GM19324 (cell line): ENCODE measurements at regions not wholly inside any gene's neighbourhood (a gene's known extent, or its start where the extent isn't known, plus 50 kb on each side); places are given as distances from the start of the nearest gene placed in this dataset.

Experiments used
- ATAC-seq: cut with Tn5 transposase; IDR thresholded peaks from one replicate; pipeline ENCODE4 v1.9.1; 2021; ENCODE audit warnings: mild to moderate bottlenecking, moderate library complexity; ENCODE audit not compliant: unreplicated experiment, low FRiP score

DNA sequence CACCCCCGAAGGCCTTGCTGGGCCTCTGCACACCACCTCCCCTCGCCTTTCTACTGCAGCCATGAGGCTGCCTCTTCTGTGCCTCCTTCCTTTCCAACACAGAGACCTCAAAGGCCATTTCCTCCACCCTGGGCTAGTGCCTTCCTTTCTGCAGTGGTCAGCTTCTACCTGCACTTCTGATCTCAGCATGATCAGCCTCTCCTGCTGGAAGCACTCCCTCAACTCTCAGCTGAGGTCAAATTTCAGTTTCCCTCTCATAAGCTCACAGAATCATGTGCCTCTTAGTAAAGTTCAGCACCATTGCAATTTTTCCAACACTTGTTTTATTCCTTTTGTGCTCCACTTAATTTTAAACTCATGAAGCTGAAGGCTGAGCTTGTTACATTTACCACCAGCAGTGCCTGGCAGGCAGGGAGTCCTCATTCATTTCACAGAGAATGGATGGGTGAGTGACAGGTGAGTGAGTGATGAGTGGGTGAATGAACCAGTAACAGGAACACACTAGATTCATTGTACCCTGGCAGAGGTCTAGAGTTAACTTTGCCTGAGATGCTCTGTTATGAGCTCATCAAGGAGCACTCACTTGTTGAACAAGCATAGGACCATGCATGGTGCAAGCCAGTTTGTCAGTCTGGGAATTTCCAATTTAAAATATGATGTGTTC is 124.0 kb upstream of the PRSS58 start:
- no peak for ATAC-seq

DNA sequence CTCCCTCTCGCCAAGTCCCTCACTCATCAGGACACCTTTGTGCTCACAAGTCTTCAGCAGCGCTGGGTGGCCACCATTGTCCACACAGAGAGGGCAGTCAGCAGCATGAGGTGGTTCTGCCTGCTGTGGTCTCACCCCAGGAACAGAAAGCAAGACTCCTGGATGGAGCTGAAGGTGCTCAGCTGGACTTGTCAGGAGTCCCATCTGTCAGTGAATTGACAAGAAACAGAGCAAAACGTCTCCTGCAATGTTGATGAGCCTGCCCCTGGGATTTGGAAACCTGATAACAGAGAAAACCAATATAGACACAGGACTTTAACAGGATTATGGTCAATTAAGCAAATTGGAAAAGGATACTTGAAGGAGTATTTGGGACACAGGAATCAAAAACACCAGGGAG is 122.2 kb upstream of the PRSS58 start:
- ATAC-seq = no peak

DNA sequence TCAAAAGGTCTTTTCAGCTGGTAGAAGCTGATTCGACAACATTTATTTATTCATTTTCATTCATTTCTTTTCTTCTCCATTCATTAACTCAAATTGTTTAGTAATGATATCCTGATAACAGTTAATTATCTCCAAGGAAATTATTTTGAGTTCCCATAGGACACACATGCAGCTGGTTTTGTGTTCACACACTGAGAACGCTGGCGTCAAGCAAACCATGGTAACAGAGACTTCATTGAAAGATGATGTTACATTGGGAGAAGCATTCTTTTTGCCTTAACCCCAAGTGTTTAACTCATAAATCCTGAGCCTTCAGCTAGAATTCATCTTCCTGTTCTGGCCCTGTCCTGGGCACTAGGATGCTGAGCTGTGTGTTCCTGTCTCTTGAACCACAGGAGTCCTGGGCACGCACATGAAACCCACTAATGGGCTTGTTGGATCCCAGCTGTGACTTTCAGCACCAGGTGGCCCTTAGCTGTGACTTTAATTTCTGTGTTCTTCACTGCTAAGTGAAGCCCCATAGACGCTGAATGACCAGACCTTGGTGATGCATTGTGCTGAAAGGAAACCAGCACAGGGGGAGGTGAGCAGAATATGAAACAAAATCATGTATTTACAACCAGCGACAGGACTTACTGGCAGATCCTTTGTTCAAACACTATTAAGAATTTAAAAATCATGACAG is 121.5 kb upstream of the PRSS58 start:
- no peak for ATAC-seq

DNA sequence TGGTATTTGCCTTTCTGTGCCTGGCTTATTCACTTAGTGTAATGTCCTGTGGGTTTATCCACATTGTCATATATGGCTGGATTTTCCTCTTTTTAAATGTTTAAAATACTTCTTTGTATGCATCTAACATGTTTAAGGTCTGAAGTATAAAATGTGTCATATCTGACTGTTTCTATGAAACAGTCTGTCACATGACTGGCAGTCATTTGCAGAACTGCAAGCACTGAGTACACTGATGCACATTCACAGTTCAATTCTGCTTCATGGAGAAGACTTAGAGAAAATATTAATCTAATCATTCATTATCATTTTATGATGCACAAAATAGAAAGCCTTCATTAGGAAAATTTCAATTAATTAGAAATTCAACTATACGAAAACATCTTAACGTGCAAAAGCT is 119.7 kb upstream of the PRSS58 start:
- ATAC-seq = no peak

DNA sequence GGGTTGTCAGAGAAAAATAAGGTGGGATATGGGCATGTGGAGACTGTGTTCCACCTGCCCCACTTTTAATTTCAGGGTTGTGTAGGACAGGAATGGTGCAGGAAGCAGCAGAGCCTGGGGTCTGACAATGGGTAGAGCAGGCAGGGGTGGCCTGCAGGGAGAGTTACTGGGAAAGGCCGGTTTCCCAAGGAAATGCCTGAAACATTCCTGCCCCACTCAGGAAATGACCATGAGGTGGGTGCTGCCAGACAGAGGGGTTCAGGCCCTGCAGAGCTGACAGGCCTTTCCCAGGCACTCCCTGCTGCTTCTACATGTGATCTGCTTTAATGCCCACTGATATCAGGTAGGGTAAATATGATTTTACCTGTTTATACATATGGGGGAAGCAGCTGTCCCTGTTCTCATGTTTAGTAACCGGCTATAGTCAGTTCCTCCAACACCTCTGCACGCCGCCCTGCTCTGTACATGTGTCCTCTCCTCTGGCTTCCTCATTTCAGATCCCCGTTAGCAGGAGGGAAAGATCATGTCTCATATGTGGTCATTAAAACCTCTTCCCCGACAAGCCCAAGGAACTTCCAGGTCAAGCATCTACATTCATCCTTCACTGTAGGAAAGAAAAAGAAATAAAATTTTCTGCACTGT is 118.6 kb upstream of the PRSS58 start:
- no peak for ATAC-seq

DNA sequence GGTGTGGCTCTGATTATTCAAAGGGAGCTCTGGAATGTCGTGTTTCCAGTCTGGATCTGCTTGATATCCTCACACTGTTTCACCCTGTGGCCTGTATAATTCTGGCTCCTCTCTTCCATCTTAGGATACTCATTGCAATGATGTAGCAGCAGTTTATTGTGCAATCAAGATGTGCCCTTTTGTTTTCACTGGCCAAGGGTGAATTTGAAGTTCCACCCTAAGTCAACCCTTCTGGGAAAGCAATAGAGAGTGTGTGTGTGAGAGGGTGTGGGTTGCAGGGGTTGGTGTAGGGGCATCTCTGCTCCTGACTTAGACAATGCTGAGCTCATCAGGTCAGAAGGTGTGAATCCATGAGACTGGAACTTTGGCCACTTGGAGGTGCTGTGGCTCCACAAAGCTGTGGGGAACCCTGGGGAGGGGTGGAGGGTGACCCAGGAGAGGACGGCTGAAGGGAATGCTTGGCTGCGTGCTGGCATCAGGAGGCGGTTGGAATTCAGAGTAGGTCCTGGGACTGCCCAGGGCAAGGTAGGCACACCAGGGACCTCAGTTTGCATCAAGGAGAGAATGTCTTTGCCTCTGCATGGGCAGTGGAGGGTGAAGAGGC is 118.0 kb upstream of the PRSS58 start:
- ATAC-seq = no peak

DNA sequence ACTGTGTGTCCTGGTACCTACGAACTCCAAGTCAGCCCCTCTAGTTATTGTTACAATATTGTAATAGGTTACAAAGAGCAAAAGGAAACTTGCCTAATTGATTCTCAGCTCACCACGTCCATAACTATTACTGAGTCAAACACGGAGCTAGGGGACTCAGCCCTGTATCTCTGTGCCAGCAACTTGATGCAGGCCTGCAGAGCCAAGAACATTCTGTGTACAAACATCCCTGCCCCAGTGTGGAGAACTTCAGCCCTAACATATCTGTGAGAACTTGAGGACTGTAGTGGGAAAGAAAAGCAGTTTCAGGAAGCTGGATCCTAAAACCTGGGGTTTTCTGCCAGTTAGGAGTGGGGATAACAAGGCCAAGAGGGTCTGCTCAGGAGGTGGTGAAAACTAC is 114.9 kb upstream of the PRSS58 start:
- no peak for ATAC-seq

DNA sequence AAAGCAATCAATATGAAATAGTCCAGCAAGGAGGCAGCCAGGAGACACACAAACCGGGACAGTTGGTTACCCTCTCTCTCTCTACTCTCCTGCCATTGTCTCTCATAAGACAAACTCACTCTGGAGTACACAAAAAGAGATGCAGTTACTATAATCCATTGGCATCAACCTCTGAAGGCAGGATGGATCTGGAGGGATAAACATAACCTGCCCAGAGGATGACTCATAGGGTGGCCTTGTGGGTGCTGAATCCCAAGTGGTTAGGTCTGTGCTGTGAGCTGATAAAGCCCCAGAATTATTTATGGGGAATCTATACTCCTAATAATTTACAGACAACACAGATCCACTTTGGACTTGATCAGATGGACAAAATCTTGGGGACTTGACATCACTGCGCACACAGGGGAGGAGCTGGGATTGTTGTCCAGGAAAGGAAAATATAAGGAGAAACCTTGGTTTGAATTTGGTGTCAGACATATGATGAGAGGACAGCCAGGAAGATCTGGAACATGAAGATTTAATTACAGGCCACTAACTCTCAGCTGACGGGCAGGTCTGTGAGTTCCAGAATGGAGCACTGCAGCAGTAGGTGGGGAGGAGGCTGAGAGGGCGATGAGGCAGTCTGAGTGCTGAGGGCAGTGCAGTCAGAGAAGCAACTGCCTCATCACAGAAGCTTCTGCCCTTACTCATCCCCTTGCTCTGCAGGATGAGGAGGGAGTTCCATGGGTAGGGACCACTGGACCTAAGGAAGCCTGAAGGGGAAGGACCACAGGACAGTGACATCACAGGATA is 113.9 kb upstream of the PRSS58 start:
- ATAC-seq = no peak

DNA sequence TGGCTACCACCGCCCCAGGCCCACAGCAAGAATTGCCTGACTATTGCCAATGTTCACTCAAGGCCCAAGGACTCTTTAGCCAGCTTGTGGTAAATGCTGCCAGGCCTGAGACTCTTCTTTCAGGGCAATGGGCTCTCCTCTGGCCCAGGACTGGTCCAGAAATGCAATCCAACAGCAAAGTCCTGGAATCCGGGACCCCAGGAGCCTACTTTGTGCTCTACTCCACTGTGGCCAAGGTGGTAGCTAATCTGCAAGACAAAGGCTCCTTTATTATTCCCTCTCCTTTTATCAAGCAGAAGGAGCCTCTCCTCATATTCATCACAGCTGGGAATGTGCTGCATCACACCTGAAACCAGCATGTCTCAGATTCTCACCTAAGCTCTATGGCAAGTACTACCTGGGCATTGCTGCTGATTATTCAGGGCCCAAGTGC is 107.6 kb upstream of the PRSS58 start:
- no peak for ATAC-seq

DNA sequence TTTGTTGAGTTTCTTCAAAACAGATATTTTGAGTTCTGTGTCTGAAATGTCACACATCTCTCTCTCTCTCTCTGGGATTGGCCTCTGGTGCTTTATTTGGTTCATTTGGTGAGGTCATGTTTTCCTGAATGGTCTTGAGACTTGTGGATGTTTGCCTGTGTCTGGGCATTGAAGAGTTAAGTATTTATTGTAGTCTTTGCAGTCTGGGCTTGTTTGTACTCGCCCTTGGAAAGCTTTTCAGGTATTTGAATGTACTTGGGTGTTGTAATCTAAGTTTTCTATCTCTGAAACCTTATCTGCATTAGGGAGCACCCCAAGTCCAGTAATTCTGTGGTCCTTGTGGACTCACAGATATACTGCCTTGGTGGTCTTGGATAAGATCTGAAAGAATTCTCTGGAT is 106.7 kb upstream of the PRSS58 start:
- no peak for ATAC-seq

DNA sequence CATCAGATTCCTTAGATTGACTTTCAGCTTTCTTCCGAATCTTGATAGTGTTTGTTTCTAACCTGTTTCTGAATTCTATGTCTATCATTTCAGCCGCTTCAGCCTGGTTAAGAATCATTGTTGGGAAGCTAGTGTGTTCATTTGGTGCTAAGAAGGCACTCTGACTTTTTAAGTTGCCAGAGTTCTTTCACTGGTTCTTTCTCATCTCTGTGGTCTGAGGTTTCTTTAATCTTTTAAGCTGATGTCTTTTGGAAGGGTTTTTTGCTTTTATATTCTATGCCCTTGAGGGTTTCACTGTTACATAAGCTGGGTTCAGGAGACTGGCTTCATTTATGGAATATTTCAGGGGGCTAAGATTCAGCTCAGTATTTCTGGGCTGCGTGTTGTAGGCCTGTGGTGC is 104.5 kb upstream of the PRSS58 start:
- ATAC-seq = no peak

DNA sequence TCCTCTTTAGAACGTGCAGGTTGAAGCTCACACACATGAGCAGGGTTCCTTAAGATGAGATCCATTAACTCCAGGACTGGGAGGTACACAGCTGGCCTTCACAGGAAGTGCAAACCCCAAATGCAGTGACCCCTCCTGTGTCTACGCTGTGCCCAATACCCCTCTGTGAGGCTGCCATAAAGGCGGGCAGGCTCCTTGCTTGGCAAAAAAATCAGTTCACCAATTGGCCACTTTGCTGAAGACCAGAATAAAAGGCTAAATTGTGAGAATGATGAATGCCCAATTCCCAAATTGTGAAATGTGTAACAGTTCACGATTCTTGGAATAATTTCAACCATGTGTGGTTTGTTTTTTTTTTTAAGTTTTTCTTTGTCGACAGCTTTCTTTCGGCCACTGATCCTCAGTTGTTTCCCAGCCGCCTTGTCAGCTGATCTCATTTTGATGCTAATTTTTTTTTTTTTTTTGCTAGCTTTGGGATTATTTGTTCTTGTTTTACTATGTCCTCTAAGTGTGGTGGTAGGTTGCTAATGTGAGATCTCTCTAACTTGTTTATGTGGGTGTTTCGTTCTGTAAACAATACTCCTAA is 101.9 kb upstream of the PRSS58 start:
- no peak for ATAC-seq

DNA sequence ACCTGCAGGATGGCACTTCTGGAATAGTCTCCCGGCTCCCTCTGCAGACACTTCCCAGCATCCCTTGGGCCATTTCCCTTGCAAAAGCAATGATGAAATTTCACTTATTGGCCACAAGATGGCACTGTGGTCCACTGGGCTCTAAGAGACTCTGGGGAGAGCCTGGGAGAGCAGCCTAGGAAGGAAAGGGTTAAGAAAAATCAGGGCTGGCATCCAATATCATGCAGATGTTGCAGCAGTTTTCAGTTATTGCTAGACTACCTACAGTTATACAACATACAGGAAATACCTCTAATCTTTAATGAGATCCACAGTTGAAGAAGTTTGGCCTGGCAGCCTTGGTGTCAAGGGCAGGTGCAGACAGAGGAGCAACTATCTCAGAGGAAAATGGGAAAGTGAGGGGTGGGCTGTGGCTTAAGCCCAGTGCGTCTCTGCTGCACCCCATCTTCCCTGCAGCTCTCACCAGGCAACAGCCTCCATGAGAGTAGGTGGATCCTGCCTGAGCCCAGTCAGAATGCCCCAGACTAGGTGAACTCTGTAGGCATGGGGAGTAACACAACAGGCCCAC is 100.2 kb upstream of the PRSS58 start:
- peak; percentile 64 for ATAC-seq

DNA sequence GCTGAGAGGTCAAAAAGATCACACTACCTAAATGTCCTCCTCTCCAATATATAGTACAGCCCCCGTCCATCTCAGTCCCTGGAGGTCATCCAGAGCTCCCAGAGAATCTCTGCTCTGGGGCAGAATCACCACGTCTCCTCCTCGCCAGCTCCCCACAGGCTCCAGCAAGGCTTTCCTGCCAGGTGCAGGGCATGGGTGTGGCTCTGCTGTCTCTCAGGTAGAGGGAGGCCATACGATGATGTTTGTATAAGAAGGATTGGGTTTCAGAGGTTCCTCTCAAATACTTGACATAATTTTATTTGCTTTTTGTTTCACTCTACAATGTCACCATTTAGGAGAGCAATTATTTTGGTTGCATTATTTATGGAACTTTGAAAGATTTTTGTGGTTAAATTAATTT is 98.3 kb upstream of the PRSS58 start:
- no peak for ATAC-seq

DNA sequence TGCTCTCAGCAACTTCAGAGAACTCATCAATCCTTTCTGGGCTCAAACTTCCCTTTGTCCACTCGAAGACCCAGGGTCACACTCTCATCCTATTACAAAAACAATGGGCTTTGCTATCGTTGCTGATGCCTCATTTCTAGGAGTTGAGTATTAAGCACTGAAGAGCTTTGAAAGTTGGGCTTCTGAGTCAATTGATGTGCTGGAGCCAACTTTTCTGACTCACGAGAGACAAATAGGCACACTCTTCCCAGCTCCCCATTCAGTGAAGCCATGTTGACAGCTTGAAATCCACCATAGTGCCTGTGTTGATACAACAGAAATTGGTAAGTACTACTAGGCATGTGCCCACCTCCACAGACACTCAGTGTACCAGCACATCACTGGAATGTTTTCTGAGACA is 97.5 kb upstream of the PRSS58 start:
- ATAC-seq = no peak

DNA sequence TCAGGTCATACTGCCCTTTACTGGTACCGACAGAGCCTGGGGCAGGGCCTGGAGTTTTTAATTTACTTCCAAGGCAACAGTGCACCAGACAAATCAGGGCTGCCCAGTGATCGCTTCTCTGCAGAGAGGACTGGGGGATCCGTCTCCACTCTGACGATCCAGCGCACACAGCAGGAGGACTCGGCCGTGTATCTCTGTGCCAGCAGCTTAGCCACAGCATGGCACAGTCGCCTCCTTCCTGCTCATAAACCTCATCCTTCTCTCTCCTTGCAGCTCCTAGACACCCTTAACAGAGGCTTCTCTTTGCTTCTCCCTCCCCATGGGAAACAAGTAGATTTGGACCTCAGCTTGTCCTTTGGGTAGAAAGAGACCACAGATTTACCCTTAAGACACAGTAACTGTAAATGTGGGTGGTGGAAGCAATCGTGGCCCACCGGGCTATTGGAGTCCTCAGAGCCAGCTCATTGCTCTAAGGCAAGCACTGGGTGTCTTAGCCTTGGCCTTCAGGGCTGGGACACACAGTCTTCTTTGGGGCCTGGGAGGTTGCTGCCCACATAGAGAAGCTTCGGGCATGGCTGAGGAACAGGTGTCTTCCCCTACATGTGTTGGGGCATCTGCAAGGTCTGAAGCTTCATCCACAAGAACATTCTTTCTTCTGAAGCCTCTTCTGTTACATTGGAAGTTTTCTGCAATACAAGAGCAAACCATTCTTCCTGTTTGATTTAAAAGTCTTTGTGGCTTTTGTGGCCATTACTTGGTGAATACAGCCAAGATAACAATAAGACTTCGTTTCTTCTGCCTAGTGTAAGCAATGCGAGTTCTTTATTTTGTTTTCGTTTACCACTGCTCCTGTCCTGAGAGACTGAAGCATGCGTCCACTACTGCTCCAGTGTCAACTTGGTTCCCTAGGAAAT is 95.5 kb upstream of the PRSS58 start:
- ATAC-seq = no peak

DNA sequence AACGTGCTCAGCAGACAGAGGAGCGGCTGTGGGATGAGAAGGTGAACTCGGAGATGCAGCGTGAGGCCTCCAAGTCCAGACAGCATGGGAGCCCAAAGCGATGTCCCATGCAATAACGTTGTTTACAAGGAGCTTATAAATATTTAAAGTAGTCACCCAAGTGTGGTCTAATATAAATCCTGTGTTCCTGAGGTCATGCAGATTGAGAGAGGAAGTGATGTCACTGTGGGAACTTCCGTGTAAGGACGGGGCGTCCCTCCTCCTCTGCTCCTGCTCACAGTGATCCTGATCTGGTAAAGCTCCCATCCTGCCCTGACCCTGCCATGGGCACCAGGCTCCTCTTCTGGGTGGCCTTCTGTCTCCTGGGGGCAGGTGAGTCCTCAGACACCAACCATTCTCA is 94.7 kb upstream of the PRSS58 start:
- ATAC-seq = no peak

DNA sequence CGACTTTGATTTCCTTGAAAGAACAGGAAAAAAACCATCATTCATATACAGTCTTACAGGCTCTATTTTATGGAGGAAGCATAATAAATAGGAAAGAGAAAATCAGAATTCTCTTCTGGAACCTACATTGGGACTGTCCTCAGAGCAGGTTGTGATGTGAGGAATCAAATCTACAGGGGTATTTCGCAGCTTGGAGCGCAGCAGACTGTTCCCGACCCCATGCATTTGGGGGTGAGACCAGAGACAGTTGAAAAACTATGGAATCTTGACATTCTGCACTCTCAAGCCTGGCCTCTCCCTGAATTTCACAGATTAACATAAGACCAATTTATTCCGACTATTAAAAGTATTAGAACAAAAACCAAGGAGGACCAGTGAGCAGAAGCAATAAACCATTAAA is 93.3 kb upstream of the PRSS58 start:
- ATAC-seq = no peak
